Stimulated activated CD8-positive, alpha-beta memory T cell treated with anti-CD3 and anti-CD28 coated beads, Interleukin-15, amount 100 ng/mL, for 1 hour (primary cell): ENCODE measurements at regions not wholly inside any gene's neighbourhood (a gene's known extent, or its start where the extent isn't known, plus 50 kb on each side); places are given as distances from the start of the nearest gene placed in this dataset.
"Not testable (repeated sequence)": the region's sequence is repeated elsewhere in the genome, so short reads cannot be mapped to it uniquely, and the experiment has no call there.

Source experiments
- DNase-seq: peaks from one replicate; pipeline ENCODE4 v3.0.0-alpha.2; 2020; ENCODE audit warnings: low read depth

DNA sequence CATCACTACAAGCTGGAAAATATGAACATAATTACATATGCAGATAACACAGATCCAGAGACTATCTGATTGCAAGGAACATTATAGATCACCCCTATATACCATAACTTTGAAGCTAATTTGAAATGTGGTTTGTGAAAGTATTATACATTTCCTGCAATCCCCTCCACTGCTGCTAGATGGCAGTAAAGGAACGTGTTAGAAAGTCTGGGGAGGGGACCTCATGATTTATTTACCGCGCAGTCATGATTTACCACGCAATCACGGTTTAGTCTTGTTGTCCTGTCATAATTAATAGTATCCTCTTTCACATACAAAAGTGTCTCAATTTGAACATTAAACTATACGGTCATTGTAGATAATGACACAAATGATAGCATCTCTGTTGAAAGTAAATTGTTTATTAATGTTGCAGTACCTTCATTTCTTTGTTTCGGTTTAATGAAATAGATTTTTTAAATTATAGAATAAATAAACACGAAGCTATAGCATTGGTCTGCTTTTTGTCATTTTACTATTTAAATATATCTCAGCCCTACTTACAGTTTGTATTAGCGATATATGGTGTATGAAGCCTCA lies 145.3 kb upstream of the PRSS1 start:
- peak; percentile 23 for DNase-seq

DNA sequence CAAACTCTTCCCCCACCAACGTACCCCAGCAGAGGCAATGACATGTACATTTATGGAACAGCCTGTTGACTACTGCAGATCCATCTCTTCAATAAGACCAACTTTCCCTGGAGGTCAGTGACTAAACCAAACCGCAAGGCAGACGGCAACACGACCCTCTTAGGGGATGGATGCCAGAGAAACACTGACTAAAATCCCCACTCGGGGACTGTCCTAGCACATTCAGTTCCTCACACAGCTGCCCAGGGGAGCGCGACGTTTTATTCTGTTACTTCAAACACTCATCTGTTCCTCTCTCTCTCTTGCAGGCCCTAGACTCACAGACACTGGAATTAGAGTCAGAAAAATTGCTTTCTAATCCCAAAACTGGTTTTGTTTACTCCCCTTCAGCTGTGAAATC lies 146.5 kb upstream of the PRSS1 start:
- DNase-seq, result no peak

GRCh38 chr7:142602183-142602582 lies 147.1 kb upstream of the PRSS1 start:
- no peak for DNase-seq

DNA sequence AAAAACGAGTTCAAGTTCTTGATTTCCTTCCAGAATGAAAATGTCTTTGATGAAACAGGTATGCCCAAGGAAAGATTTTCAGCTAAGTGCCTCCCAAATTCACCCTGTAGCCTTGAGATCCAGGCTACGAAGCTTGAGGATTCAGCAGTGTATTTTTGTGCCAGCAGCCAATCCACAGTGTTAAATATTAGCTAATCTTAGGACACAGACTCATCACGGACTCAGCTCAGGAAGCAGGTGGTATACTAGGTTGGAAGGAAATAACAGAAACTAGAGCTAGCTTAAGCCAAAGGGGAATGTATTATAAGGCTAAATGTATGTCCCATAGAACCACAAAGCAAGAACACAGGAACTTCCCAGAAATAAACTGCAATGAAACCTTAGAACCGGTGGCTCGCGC lies 151.0 kb upstream of the PRSS1 start:
- no peak for DNase-seq

DNA sequence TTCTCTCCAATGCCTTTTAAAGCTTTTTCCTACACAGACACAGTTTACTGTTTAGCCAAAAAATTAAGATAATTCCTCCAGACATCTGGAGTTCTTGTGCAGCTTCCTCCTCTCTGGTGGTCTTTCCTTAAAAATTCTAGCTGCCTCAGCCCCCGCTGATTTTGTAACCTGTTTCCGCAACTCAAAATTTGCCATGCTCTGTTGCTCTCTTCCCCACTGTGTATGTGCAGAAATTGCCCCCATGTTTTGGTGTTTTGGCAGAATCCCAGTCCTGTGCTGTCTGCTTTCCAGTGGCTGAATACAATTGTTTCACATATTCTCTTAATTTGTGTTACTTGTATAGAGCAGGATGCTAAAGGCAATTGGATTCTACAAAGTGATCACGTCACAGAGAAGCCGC lies 151.7 kb upstream of the PRSS1 start:
- DNase-seq, result no peak

DNA sequence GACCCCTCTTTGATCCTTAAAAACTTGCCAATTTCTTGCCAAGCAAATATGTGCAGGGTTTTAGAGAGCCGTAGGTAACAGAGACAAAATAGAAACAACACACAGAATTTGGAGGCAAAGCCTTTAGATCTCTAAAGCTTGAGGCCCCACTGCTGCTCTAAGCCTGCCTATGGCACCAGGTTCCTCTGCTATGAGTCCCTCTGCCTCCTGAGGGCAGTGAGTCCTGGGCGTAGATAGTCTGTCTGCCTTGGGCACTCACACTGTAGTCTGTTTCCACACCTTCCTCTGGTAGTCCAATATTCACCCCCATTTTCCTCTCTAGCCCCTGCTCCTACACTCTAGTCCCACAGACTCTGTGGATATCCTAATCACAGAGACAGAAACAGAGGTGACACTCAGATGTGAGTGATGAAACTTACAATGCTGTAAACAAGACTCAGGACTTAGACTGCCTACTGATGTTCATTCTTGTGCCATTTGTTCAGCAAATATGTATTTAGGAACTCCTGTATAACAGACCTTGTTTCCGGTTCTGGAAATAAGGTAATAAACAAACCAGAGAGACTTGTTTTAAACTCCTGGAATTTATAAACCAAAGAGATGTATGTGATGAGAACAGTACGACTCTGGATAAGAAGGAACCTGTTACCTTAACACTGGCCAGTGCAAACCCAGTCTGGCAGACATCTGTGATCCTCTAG lies 153.3 kb upstream of the PRSS1 start:
- no peak for DNase-seq

DNA sequence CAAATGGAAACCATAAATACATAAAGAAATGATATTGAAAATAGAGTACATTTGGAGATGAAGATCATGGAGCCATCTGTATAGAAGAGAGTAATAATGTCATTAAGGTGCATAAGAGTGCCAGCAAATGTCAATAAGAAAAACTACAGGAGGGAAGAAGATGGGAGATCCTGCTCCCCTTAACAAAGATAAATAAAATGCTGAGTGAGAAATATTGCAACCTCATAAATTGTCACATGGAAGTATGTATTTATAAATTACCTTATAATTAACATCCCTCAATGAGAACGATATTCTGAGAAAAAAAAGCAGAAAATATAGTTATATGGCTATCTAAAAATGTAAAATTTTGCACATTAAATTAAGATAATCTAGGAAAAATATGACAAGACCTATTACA lies 155.2 kb upstream of the PRSS1 start:
- no peak for DNase-seq

GRCh38 chr7:142593106-142593505 lies 156.2 kb upstream of the PRSS1 start:
- DNase-seq, result no peak

- no peak for DNase-seq
These were observed 156.6 kb upstream of the PRSS1 start for GRCh38 chr7:142592664-142593063.

- DNase-seq, result no peak
These were observed 157.0 kb upstream of the PRSS1 start for GRCh38 chr7:142592231-142592630.

DNA sequence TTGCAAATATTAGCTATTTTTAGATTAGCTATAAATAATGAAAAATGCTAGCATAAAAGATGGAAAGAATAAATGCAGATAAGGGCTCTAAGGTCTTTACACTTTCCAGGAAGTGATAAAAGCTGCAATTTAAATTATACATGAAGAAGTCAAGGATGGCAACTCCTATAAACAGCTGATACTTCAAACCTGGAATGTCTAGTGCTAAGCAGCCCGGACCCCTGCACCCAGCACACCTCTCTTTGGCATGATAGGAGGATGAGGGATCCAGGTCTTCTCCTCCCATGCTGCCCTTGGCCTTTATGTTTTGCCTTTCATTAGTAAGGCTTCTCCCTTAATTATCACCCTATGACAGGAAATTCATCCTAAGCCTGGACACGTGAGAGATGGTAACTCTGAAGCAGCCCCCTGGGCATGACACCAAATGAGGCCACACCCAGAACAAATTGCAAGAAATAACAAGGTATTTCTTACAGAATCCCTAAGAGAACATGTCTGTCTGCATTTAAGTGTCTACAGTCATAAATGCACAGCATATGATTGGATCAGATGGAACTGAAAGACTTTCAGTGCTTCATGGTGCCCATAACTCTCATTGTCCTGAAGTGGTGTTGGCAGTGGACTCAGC lies 158.3 kb upstream of the PRSS1 start:
- DNase-seq, result no peak

DNA sequence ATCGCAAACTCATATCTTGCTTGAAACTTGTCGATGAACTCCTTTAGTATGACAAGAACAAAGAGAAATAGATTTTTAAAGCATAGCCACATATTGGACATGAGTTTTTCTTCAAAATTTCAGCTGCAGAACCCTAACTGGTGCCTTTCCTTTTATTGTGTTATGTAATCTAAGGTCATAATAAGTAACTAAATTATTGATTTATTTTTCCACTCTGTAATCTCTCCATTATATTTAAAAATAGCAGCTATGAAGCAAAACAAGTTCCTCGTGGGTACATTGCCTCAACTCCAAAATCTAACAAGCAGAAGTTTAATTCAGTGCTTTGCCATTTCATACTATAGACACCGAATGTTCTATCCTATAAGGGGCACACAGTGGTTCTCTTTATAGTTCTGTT lies 159.2 kb upstream of the PRSS1 start:
- DNase-seq, result no peak

DNA sequence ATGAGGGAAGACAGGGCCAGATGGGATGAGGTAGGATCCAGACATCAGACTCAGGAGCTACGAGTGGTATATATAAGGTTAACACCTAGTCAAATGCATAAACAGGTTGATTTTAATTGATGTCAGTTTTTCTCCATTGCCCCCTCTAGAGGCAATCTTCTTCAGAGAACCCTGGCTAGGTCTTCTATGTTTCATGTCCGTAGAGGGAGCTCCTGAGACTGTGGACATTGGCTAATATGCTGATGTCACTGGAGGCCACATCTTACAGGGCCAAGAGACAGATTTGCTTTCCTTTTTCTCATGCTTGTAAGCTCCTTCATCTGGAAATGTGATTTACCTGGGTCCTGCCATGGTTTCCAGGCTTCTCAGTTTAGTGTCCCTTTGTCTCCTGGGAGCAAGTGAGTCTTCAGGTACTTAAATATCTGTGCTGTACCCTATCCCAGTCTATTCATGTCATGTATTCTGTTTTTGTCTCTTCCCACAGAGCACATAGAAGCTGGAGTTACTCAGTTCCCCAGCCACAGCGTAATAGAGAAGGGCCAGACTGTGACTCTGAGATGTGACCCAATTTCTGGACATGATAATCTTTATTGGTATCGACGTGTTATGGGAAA lies 161.6 kb upstream of the PRSS1 start:
- DNase-seq, result no peak

- DNase-seq, result no peak
These were observed 162.7 kb upstream of the PRSS1 start for GRCh38 chr7:142586611-142587010.

- DNase-seq, result no peak
These were observed 163.8 kb upstream of the PRSS1 start for GRCh38 chr7:142585425-142585824.

GRCh38 chr7:142584765-142585164 lies 164.5 kb upstream of the PRSS1 start:
- DNase-seq, result no peak

GRCh38 chr7:142583446-142583845 lies 165.8 kb upstream of the PRSS1 start:
- DNase-seq, result no peak

DNA sequence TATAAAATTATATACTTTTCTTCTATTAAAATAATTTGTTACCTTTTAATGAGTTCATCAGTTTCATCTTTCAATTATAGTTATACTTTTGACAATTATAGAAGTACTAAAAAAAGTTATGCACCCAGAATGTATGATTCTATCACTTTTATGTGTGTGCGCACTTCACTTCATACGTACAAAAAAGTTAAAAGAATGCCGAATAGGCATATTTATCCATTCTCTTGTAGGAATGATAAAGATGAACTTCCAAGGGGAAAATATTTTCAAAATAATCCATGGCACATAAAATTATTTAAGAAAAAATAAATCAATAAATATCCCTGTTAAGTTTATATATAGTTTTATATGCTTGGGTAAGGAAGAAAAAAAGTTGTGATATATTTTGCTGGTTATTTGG lies 166.9 kb upstream of the PRSS1 start:
- DNase-seq, result no peak

DNA sequence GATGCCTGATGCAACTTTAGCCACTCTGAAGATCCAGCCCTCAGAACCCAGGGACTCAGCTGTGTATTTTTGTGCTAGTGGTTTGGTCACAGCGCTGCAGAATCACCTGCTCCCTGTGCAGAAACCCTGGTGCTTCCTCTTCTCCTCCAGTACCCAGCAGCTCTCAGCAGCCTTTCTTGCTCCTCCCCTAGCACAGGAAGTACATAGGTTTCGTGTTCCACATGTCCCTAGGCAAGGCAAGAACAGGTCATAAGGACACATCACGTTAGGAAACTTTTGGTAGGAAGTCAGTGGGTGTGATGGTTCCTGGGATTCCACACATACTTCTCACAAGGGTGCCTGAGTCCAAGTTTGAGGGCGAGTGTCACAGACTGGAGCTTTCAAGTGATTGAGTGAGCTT lies 167.9 kb upstream of the PRSS1 start:
- DNase-seq, result no peak

DNA sequence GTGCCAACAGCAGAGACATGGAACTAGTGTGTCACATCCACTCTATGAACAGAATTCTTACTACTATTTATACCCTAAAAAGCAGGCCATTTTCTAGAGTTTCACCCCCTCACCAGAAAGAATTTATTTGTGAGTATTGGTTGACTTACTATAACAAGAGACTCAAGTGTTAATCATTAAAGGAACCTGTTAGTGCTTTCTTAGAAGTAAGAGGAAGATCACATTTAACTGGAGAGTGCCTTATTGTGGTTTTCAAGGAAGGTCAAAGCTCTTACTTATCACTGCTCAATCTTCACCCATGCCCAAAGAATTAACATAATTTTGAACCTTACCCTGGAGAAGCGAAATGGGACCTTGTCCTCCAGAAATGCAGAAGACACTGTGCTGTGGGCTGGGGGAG lies 169.3 kb upstream of the PRSS1 start:
- DNase-seq, result no peak

DNA sequence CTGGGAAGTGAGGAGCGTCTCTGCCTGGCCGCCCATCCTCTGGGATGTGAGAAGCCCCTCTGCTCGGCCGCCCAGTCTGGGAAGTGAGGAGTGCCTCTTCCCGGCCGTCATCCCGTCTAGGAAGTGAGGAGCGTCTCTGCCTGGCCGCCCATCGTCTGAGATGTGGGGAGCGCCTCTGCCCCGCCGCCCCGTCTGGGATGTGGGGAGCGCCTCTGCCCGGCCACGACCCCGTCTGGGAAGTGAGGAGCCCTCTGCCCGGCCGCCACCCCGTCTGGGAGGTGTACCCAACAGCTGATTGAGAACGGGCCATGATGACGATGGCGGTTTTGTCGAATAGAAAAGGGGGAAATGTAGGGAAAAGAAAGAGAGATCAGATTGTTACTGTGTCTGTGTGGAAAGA lies 173.9 kb upstream of the PRSS1 start:
- DNase-seq, result not testable (repeated sequence)

GRCh38 chr7:142571581-142571980 lies 177.7 kb upstream of the PRSS1 start:
- DNase-seq, result no peak

DNA sequence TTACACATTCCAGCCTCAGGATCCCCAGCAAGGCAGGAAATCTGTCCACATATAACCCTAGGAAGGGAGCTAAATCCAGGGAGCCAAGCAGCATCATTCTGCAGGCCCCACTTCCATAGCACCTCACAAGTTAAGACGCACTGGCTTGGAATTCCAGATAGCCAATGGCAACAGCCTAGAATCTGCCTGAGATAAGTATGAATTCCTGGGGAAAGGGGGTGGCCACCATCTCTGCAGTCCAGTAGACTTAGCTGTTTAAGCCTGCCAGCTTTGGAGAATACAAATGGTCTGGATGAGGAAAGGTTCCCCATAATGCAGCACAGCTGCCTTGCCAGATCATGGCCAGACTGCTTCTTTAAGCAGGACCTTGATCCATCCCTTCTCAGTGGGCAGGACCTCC lies 179.4 kb upstream of the PRSS1 start:
- no peak for DNase-seq
